Fibroblast of skin of left biceps (primary cell): ENCODE measurements at regions not wholly inside any gene's neighbourhood (a gene's known extent, or its start where the extent isn't known, plus 50 kb on each side); places are given as distances from the start of the nearest gene placed in this dataset.
"Not testable (repeated sequence)": the region's sequence is repeated elsewhere in the genome, so short reads cannot be mapped to it uniquely, and the experiment has no call there.

Experiments used
- DNase-seq, 2 experiments: peaks; one replicate each; pipeline ENCODE4 v3.0.0-alpha.2; 2013; ENCODE audit warnings: low read depth in 2 of 2

- DNase-seq, result no peak
Observed at GRCh38 chr13:58480061-58480460, 848.5 kb downstream of the PCDH17 start.

GRCh38 chr13:58488251-58488650, 856.7 kb downstream of the PCDH17 start:
- DNase-seq, result no peak

GRCh38 chr13:58495668-58496067, 864.1 kb downstream of the PCDH17 start:
- DNase-seq, result no peak

- DNase-seq, result no peak
Observed at GRCh38 chr13:58500938-58501337, 869.4 kb downstream of the PCDH17 start.

- DNase-seq, result not testable (repeated sequence)
Observed at GRCh38 chr13:58504202-58504700, 872.7 kb downstream of the PCDH17 start.

GRCh38 chr13:58505262-58505920, 873.8 kb downstream of the PCDH17 start:
- not testable (repeated sequence) for DNase-seq

GRCh38 chr13:58528351-58528750, 896.8 kb downstream of the PCDH17 start:
- DNase-seq, result no peak

GRCh38 chr13:58531614-58532013, 900.1 kb downstream of the PCDH17 start:
- DNase-seq, result no peak

GRCh38 chr13:58542530-58542929, 911.0 kb downstream of the PCDH17 start:
- DNase-seq, result no peak

GRCh38 chr13:58547419-58547818, 915.9 kb downstream of the PCDH17 start:
- no peak for DNase-seq

- DNase-seq, result no peak
Observed at GRCh38 chr13:58566176-58566575, 934.6 kb downstream of the PCDH17 start.

- DNase-seq, result no peak
Observed at GRCh38 chr13:58573743-58574142, 942.2 kb downstream of the PCDH17 start.

- no peak for DNase-seq
Observed at GRCh38 chr13:58574791-58575190, 943.2 kb downstream of the PCDH17 start.

GRCh38 chr13:58579468-58579867, 947.9 kb downstream of the PCDH17 start:
- DNase-seq, result no peak

- peak in 1 of 2 experiments; percentile 5 for DNase-seq
Observed at GRCh38 chr13:58583966-58584365, 952.4 kb downstream of the PCDH17 start.

GRCh38 chr13:58584610-58585009, 953.1 kb downstream of the PCDH17 start:
- no peak for DNase-seq

- DNase-seq, result no peak
Observed at GRCh38 chr13:58587183-58587582, 955.6 kb downstream of the PCDH17 start.

GRCh38 chr13:58592052-58592451, 960.5 kb downstream of the PCDH17 start:
- no peak for DNase-seq

- no peak for DNase-seq
Observed at GRCh38 chr13:58592786-58593185, 961.2 kb downstream of the PCDH17 start.

GRCh38 chr13:58594747-58595600, 963.4 kb downstream of the PCDH17 start:
- no peak for DNase-seq

GRCh38 chr13:58597552-58597951, 966.0 kb downstream of the PCDH17 start:
- DNase-seq, result no peak

GRCh38 chr13:58598241-58598640, 966.7 kb downstream of the PCDH17 start:
- no peak for DNase-seq

- DNase-seq, result no peak
Observed at GRCh38 chr13:58611117-58611516, 979.6 kb downstream of the PCDH17 start.
